Muscle layer of duodenum (tissue), 2 donors: ENCODE measurements at regions not wholly inside any gene's neighbourhood (a gene's known extent, or its start where the extent isn't known, plus 50 kb on each side); places are given as distances from the start of the nearest gene placed in this dataset.

ENCODE experiments used
- H3K27ac ChIP-seq: one replicate; pipeline ENCODE4 v1.7.0; 2013; ENCODE audit warnings: mild to moderate bottlenecking, low read length
- H3K27me3 ChIP-seq: one replicate; pipeline ENCODE4 v1.7.0; 2013; ENCODE audit warnings: low read depth, mild to moderate bottlenecking, control low read depth, low read length
- H3K36me3 ChIP-seq, 2 donors: one replicate each; pipeline ENCODE4 v1.7.0; 2013; ENCODE audit warnings: low read length in 2 of 2, control low read depth in 1 of 2, mild to moderate bottlenecking in 1 of 2; ENCODE audit not compliant: insufficient read depth in 2 of 2, control insufficient read depth in 1 of 2
- H3K4me1 ChIP-seq, 2 donors: one replicate each; pipeline ENCODE4 v1.7.0; 2013; ENCODE audit warnings: low read length in 2 of 2, mild to moderate bottlenecking in 2 of 2, control low read depth in 1 of 2, moderate library complexity in 1 of 2; ENCODE audit not compliant: insufficient read depth in 2 of 2, control insufficient read depth in 1 of 2
- H3K4me3 ChIP-seq, 2 donors: one replicate each; pipeline ENCODE4 v1.7.0; 2013; ENCODE audit warnings: low read length in 2 of 2, low read depth in 1 of 2, mild to moderate bottlenecking in 1 of 2
- H3K9me3 ChIP-seq, 2 donors: one replicate each; pipeline ENCODE4 v1.7.0; 2013; ENCODE audit warnings: low read length in 2 of 2, control low read depth in 1 of 2, mild to moderate bottlenecking in 1 of 2; ENCODE audit not compliant: control insufficient read depth in 1 of 2
- donor health status: healthy.

GRCh38 chr19:31940396-31940795, 405.0 kb upstream of the ZNF507 start:
- H3K4me1 ChIP-seq = no peaks in the 10 kb centered on the region
- H3K4me3 ChIP-seq = no peak overlapping the region
- no peak overlapping the region for H3K27ac ChIP-seq

GRCh38 chr19:31943191-31943661, 402.2 kb upstream of the ZNF507 start:
- Histone ChIP-seq H3K9me3 (no peaks in the 10 kb centered on the region), H3K36me3 (no peaks in the 10 kb centered on the region)

More at GRCh38 chr19:31940396-31940795, 405.0 kb upstream of the ZNF507 start:
- H3K9me3 ChIP-seq = no peaks in the 10 kb centered on the region
- no peaks in the 10 kb centered on the region for H3K36me3 ChIP-seq
- no peaks in the 10 kb centered on the region for H3K27me3 ChIP-seq

GRCh38 chr19:31943778-31944177, 401.6 kb upstream of the ZNF507 start:
- Histone ChIP-seq H3K36me3 (no peaks in the 10 kb centered on the region), H3K27ac (no peak overlapping the region), H3K4me1 (no peaks in the 10 kb centered on the region), H3K4me3 (no peak overlapping the region), H3K9me3 (no peaks in the 10 kb centered on the region), H3K27me3 (no peaks in the 10 kb centered on the region)

More at GRCh38 chr19:31943191-31943661, 402.2 kb upstream of the ZNF507 start:
- Histone ChIP-seq H3K27me3 (no peaks in the 10 kb centered on the region), H3K27ac (no peak overlapping the region), H3K4me3 (no peak overlapping the region), H3K4me1 (no peaks in the 10 kb centered on the region)

GRCh38 chr19:31944326-31944725, 401.1 kb upstream of the ZNF507 start:
- Histone ChIP-seq H3K27ac (no peak overlapping the region), H3K4me1 (no peaks in the 10 kb centered on the region), H3K4me3 (no peak overlapping the region), H3K27me3 (no peaks in the 10 kb centered on the region), H3K36me3 (no peaks in the 10 kb centered on the region), H3K9me3 (no peaks in the 10 kb centered on the region)

- no peaks in the 10 kb centered on the region for H3K27me3 ChIP-seq
- H3K27ac ChIP-seq = no peak overlapping the region
- H3K4me1 ChIP-seq = no peaks in the 10 kb centered on the region
- H3K36me3 ChIP-seq = no peaks in the 10 kb centered on the region
- no peaks in the 10 kb centered on the region for H3K9me3 ChIP-seq
- H3K4me3 ChIP-seq = no peak overlapping the region
Measured at GRCh38 chr19:31946491-31946890, 398.9 kb upstream of the ZNF507 start.

GRCh38 chr19:31947436-31948115, 397.8 kb upstream of the ZNF507 start:
- H3K4me3 ChIP-seq = no peak overlapping the region
- no peaks in the 10 kb centered on the region for H3K27me3 ChIP-seq
- H3K4me1 ChIP-seq = no peaks in the 10 kb centered on the region
- H3K9me3 ChIP-seq = no peaks in the 10 kb centered on the region
- H3K36me3 ChIP-seq = no peaks in the 10 kb centered on the region
- no peak overlapping the region for H3K27ac ChIP-seq

- Histone ChIP-seq H3K4me3 (no peak overlapping the region), H3K27ac (no peak overlapping the region), H3K9me3 (no peaks in the 10 kb centered on the region), H3K36me3 (no peaks in the 10 kb centered on the region), H3K4me1 (no peaks in the 10 kb centered on the region), H3K27me3 (no peaks in the 10 kb centered on the region)
Measured at GRCh38 chr19:31952693-31953092, 392.7 kb upstream of the ZNF507 start.

- Histone ChIP-seq H3K27ac (no peak overlapping the region), H3K36me3 (no peaks in the 10 kb centered on the region), H3K4me1 (no peaks in the 10 kb centered on the region), H3K9me3 (no peaks in the 10 kb centered on the region), H3K4me3 (no peak overlapping the region), H3K27me3 (no peaks in the 10 kb centered on the region)
Measured at GRCh38 chr19:31955061-31955460, 390.3 kb upstream of the ZNF507 start.

- Histone ChIP-seq H3K36me3 (no peaks in the 10 kb centered on the region), H3K4me1 (no peaks in the 10 kb centered on the region), H3K4me3 (no peak overlapping the region), H3K9me3 (no peaks in the 10 kb centered on the region), H3K27ac (no peak overlapping the region), H3K27me3 (no peaks in the 10 kb centered on the region)
Measured at GRCh38 chr19:31955884-31956283, 389.5 kb upstream of the ZNF507 start.

GRCh38 chr19:31956771-31957392, 388.5 kb upstream of the ZNF507 start:
- Histone ChIP-seq H3K4me1 (peaks cover 0 to 7% of the 10 kb centered on the region in 2 donors), H3K9me3 (no peaks in the 10 kb centered on the region), H3K36me3 (no peaks in the 10 kb centered on the region), H3K27me3 (no peaks in the 10 kb centered on the region), H3K27ac (no peak overlapping the region), H3K4me3 (no peak overlapping the region)

- no peaks in the 10 kb centered on the region for H3K36me3 ChIP-seq
- H3K4me1 ChIP-seq = peaks cover 0 to 14% of the 10 kb centered on the region in 2 donors
- H3K27ac ChIP-seq = no peak overlapping the region
- H3K9me3 ChIP-seq = no peaks in the 10 kb centered on the region
- no peaks in the 10 kb centered on the region for H3K27me3 ChIP-seq
- H3K4me3 ChIP-seq = no peak overlapping the region
Measured at GRCh38 chr19:31957711-31958110, 387.7 kb upstream of the ZNF507 start.
